Esophagus squamous epithelium (tissue), 4 donors: ENCODE measurements at regions not wholly inside any gene's neighbourhood (a gene's known extent, or its start where the extent isn't known, plus 50 kb on each side); places are given as distances from the start of the nearest gene placed in this dataset.

Experiments used
- POLR2A ChIP-seq, 4 donors: fragments of 450-650 bp; IDR thresholded peaks; one replicate each; pipeline ENCODE4 v1.6.1; 2017; ENCODE audit warnings: antibody characterized with exemption in 4 of 4, mild to moderate bottlenecking in 4 of 4, moderate library complexity in 3 of 4
- TF ChIP-seq, protein P1 (sequence below), 6 experiments: fragments of 450-650 bp in 4 of 6; fragments of 200-600 bp in 2 of 6; sonication (generic) in 2 of 6; IDR thresholded peaks; one replicate each; pipeline ENCODE4 v1.5.1; 2016 to 2019; ENCODE audit warnings: antibody characterized with exemption in 6 of 6, mild to moderate bottlenecking in 4 of 6, moderate library complexity in 4 of 6

DNA sequence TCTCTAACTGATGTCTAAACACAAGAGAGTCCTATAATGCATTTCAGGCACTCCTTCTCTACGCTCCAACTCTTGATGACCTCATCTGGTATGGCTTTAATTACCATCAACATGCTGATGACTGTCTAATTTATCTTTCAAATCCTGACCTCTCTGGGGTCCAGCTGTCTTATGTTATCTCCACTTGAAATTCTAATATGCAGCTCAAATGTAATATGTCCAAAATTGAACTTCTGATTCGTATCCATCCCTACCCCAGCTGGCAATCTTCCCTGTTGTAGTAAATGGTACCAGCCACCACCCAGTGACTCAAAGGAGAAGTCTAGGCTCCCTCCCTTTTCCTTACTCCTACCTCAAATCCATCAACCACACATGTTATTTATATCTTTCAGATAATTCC is 288.0 kb upstream of the SLC10A2 start:
- TF ChIP-seq, protein P1, sequence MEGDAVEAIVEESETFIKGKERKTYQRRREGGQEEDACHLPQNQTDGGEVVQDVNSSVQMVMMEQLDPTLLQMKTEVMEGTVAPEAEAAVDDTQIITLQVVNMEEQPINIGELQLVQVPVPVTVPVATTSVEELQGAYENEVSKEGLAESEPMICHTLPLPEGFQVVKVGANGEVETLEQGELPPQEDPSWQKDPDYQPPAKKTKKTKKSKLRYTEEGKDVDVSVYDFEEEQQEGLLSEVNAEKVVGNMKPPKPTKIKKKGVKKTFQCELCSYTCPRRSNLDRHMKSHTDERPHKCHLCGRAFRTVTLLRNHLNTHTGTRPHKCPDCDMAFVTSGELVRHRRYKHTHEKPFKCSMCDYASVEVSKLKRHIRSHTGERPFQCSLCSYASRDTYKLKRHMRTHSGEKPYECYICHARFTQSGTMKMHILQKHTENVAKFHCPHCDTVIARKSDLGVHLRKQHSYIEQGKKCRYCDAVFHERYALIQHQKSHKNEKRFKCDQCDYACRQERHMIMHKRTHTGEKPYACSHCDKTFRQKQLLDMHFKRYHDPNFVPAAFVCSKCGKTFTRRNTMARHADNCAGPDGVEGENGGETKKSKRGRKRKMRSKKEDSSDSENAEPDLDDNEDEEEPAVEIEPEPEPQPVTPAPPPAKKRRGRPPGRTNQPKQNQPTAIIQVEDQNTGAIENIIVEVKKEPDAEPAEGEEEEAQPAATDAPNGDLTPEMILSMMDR (IDR thresholded peaks at IDR 0.05) = no peak
- no peak for TF ChIP-seq POLR2A (IDR thresholded peaks at IDR 0.05)
